ENCODE measurements at regions not wholly inside any gene's neighbourhood (a gene's known extent, or its start where the extent isn't known, plus 50 kb on each side); places are given as distances from the start of the nearest gene placed in this dataset.

GRCh38 chr5:26663500-26663899, 374.9 kb downstream of the CDH9 start:
- TF ChIP-seq CTCF (IDR thresholded peaks at IDR 0.05) (no peak), POLR2A (IDR thresholded peaks at IDR 0.05) (no peak), POLR2AphosphoS5 (IDR thresholded peaks at IDR 0.05) (no peak)

All from suprapubic skin (tissue), 4 donors.